ENCODE measurements at regions not wholly inside any gene's neighbourhood (a gene's known extent, or its start where the extent isn't known, plus 50 kb on each side); places are given as distances from the start of the nearest gene placed in this dataset.

GRCh38 chr10:83075815-83076355, 1063.4 kb upstream of the GHITM start:
- TF ChIP-seq CTCF (IDR thresholded peaks at IDR 0.05) (no peak), POLR2A (IDR thresholded peaks at IDR 0.05) (no peak), POLR2AphosphoS5 (IDR thresholded peaks at IDR 0.05; ENCODE audit: insufficient read depth in 1 of 2, low read depth in 1 of 2) (no peak)

All from vagina (tissue), 2 donors.